GM12874 (cell line): ENCODE measurements at regions not wholly inside any gene's neighbourhood (a gene's known extent, or its start where the extent isn't known, plus 50 kb on each side); places are given as distances from the start of the nearest gene placed in this dataset.

Experiments
- TF ChIP-seq, protein P1 (sequence below): IDR thresholded peaks from 2 replicates; pipeline ENCODE4 v1.5.1; 2011; ENCODE audit warnings: low read depth, mild to moderate bottlenecking, control low read depth, low read length, moderate library complexity; ENCODE audit not compliant: insufficient read depth

DNA sequence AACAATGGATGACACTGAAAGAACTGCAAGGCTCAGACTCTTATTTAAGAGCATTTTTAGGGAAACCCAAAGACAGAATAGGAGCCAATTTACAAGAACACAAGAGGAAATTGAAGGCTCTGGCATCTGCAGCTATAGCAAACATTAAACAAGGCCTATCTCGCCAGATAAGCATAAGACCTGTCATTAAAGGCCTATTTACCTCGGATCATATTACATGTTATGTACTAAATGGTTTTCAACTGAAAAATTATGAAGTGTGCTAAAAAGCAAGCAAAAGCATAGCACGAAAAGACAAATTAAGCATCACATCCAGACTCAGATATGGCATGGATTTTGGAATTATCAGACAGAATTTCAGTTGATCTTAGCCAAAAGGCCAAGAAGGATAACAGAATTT is 617.1 kb downstream of the SQOR start:
- TF ChIP-seq, protein P1, sequence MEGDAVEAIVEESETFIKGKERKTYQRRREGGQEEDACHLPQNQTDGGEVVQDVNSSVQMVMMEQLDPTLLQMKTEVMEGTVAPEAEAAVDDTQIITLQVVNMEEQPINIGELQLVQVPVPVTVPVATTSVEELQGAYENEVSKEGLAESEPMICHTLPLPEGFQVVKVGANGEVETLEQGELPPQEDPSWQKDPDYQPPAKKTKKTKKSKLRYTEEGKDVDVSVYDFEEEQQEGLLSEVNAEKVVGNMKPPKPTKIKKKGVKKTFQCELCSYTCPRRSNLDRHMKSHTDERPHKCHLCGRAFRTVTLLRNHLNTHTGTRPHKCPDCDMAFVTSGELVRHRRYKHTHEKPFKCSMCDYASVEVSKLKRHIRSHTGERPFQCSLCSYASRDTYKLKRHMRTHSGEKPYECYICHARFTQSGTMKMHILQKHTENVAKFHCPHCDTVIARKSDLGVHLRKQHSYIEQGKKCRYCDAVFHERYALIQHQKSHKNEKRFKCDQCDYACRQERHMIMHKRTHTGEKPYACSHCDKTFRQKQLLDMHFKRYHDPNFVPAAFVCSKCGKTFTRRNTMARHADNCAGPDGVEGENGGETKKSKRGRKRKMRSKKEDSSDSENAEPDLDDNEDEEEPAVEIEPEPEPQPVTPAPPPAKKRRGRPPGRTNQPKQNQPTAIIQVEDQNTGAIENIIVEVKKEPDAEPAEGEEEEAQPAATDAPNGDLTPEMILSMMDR, result no peak

DNA sequence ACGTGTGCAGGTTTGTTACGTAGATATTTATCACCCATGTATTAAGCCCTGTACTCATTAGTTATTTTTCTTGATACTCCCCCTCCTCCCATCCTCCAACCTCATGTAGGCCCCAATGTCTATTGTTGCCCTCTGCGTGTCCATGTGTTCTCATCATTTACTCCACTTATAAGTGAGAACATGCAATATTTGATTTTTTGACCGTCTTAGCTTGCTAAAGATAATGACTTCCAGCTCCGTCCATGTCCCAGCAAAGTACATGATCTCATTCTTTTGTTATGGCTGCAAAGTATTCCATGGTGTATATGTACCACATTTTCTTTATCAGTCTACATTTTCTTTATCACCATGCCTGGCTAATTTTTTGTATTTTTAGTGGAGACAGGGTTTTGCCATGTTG is 623.2 kb downstream of the SQOR start:
- TF ChIP-seq, protein P1, result no peak

GRCh38 chr15:46260937-46261336 is 626.1 kb downstream of the SQOR start:
- TF ChIP-seq, protein P1, result no peak

- TF ChIP-seq, protein P1, result no peak
Measured at GRCh38 chr15:46265664-46266347, 631.0 kb downstream of the SQOR start.

DNA sequence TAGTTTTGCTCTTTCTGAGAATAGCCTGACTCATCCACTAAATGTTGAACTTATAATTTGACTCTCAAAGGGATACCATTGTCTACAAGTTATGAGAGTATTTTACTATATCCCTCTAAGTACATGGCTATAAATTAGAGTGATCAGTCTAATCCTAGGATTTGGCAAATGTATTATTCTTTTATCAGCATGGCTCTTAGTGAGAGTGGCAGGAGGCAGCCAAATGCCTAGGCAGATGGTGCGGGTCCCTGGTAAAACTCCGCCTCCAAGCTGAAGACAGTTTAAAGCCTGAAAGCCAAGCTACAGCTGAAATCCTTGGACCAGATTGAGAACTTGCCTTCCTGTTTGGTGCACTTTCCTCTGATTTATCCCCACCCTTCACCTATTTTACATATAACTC is 631.8 kb downstream of the SQOR start:
- TF ChIP-seq, protein P1, result no peak

DNA sequence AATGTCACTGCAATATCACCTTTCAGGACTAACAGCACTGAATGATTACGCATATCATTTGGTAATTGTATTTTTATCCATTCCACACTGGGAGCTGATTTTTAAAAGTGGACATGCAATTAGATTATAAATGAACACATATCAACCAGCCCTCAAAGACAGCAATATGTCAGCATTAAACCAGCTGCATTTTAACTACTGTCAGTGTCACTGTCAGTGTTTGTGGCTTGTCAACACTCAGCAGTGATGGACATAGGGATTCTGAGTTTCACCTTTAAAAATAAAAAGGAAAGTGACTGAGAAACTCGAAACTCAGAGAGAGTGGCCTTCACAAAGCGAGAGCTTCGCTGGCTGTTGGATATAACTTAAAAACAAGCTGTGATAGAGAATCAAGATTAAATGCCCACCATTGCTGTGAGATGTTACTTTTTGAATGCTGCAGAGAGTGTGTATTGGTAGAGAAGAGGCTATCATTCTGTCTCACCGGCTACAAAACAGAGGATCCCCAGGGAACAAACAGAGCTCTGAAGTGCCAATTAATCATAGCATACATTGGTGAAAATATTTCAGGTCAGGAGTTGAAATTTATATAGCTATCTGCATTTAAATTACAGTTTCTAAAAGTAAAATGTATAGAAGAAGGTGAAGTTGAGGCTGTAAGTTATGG is 635.8 kb downstream of the SQOR start:
- TF ChIP-seq, protein P1, result no peak

DNA sequence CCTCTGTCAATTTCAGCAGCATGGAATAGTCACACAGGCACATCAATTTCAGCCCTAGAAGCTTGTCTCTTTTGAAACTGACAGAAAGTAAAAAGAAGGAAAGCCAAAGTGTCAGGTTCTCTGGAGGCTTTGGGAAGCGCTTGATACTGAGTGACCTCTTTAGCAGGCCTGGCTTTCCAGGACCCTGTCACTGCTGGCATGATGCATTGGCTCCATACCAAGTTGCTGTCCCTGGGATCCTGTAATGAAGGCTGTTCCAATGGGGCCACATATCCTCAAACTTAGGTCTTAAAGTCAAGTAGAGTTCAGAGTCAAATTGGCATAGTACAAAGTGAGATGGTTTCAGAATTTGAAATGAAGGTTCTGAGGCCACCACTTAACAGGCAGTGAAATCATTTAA is 640.9 kb downstream of the SQOR start:
- TF ChIP-seq, protein P1, result no peak
